ENCODE measurements at regions not wholly inside any gene's neighbourhood (a gene's known extent, or its start where the extent isn't known, plus 50 kb on each side); places are given as distances from the start of the nearest gene placed in this dataset.

DNA sequence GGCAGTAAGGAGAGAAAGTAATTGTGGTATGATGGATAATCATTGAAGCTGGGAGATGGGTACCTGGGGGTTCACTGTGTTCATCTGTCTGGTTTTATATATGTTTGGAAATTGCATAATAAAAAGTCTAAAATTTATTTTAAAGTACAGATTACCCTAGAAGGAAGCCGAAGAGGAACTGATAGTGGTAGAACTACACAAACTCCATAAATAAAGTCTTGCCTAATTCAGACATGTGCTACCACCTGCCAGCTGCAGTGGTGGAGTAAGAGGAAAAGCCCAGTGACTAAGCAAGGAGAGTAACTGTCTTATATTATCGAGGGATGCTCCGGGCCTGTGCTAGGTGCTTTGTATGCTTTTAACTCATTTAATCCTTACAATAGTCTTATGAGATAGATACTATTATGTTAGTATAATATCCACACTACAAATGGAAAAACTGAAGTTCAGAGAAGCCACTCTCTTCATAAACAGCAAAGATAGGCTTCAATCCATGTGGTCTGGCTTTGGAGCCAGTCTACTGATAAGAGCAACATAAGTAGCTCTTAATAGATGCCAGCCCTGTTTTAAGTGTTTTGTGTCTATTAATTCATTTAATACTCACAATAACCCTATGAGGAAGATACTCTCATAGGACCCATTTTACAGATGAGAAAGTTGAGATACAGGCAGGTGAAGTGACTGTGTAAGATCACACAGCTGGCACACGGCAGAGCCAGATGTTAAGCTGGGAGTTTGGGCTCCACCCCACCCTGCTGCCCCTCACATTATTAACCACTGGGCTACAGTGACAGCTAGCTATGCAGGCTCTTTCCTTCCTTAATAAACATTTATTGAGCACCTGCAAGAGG lies 56.8 kb upstream of the HNRNPU start:
- Histone ChIP-seq H3K36me3 (ENCODE audit: control insufficient read depth in 4 of 4, insufficient read depth in 4 of 4, low read length in 4 of 4) (no peaks in the 10 kb centered on the region), H3K4me1 (ENCODE audit: control insufficient read depth in 5 of 5, insufficient read depth in 5 of 5, low read length in 5 of 5) (peaks cover 0 to 11% (median 2%) of the 10 kb centered on the region in 5 donors), H3K4me3 (no peak overlapping the region), H3K9ac (ENCODE audit: insufficient read depth in 1 of 2, low read length in 2 of 2) (no peak overlapping the region), H3K27ac (ENCODE audit: low read depth in 1 of 2, low read length in 1 of 2) (no peak overlapping the region), H3K9me3 (ENCODE audit: control insufficient read depth in 4 of 4, insufficient read depth in 3 of 4, low read length in 3 of 4) (no peaks in the 10 kb centered on the region), H3K27me3 (ENCODE audit: control insufficient read depth in 3 of 3, insufficient read depth in 3 of 3, low read length in 2 of 3) (peaks cover 0 to 13% (median 12%) of the 10 kb centered on the region in 3 donors)
- WGBS, 2 donors, result 30 to 63% methylated on average over 4 of the region's 4 CpGs
- no peak for ATAC-seq (ENCODE audit: insufficient read depth, low FRiP score)
- TF ChIP-seq, protein P1, sequence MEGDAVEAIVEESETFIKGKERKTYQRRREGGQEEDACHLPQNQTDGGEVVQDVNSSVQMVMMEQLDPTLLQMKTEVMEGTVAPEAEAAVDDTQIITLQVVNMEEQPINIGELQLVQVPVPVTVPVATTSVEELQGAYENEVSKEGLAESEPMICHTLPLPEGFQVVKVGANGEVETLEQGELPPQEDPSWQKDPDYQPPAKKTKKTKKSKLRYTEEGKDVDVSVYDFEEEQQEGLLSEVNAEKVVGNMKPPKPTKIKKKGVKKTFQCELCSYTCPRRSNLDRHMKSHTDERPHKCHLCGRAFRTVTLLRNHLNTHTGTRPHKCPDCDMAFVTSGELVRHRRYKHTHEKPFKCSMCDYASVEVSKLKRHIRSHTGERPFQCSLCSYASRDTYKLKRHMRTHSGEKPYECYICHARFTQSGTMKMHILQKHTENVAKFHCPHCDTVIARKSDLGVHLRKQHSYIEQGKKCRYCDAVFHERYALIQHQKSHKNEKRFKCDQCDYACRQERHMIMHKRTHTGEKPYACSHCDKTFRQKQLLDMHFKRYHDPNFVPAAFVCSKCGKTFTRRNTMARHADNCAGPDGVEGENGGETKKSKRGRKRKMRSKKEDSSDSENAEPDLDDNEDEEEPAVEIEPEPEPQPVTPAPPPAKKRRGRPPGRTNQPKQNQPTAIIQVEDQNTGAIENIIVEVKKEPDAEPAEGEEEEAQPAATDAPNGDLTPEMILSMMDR (IDR thresholded peaks at IDR 0.05; ENCODE audit: control extremely low read depth, extremely low read depth), result no peak
- DNase-seq, result no peak

DNA sequence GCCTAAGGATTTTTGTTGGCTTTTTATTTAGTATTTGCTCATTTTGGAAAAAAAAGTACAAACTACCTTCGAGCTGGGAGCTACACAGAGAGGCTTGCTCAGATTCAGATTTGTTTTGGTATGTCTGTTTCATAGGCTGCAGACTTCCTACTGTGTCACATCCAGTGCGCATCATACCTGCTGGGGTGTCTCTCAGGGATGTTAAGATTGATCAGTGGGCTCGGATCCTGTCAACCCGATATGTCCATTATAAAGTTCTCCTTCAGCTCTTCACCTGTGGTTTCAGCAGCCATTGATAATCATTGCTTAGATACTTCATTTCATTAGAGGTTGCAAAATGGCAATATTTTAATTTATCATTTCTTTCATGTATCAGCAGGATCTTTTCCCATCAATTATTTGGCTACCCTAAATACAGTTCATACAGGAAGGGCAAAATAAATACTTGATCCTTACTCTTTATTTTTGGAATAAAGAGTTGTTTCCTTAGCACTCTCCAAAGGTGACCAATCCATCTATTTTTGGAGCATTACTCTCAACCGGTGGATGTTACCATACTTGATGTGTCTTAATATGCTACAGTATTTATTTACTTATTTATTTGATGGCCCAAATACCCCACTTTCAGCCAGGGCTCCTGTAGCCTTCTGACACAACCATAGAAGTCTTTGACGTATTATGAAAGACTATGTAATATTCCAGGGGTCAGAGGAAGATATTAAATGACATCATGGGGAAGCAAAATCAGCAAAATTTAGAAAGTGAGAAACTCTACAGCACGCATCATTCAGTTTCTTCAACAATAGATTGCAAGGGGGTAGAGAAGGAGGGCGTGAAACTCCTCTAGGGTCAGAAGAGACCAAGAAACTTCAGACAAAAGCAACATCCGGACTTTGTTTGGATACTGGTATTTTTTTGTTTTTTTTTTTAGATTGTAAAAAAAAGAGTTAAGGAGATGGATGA lies 55.3 kb upstream of the HNRNPU start:
- H3K36me3 ChIP-seq (ENCODE audit: control insufficient read depth in 4 of 4, insufficient read depth in 4 of 4, low read length in 4 of 4), result no peaks in the 10 kb centered on the region
- H3K27me3 ChIP-seq (ENCODE audit: control insufficient read depth in 3 of 3, insufficient read depth in 3 of 3, low read length in 2 of 3), result peaks cover 0 to 13% (median 12%) of the 10 kb centered on the region in 3 donors
- no peak for ATAC-seq (ENCODE audit: insufficient read depth, low FRiP score)
- H3K4me1 ChIP-seq (ENCODE audit: control insufficient read depth in 5 of 5, insufficient read depth in 5 of 5, low read length in 5 of 5), result peaks cover 0 to 11% (median 2%) of the 10 kb centered on the region in 5 donors
- H3K4me3 ChIP-seq, result no peak overlapping the region
- 60 to 63% methylated on average over 9 of the region's 9 CpGs for WGBS, 2 donors
- TF ChIP-seq, protein P1 (IDR thresholded peaks at IDR 0.05; ENCODE audit: control extremely low read depth, extremely low read depth), result no peak
- no peaks in the 10 kb centered on the region for H3K9me3 ChIP-seq (ENCODE audit: control insufficient read depth in 4 of 4, insufficient read depth in 3 of 4, low read length in 3 of 4)
- DNase-seq, result no peak
- peak overlapping the region in 1 of 2 donors; percentile 49 for H3K9ac ChIP-seq (ENCODE audit: insufficient read depth in 1 of 2, low read length in 2 of 2)
- H3K27ac ChIP-seq (ENCODE audit: low read depth in 1 of 2, low read length in 1 of 2), result peak overlapping the region in 1 of 2 donors; percentile 88

DNA sequence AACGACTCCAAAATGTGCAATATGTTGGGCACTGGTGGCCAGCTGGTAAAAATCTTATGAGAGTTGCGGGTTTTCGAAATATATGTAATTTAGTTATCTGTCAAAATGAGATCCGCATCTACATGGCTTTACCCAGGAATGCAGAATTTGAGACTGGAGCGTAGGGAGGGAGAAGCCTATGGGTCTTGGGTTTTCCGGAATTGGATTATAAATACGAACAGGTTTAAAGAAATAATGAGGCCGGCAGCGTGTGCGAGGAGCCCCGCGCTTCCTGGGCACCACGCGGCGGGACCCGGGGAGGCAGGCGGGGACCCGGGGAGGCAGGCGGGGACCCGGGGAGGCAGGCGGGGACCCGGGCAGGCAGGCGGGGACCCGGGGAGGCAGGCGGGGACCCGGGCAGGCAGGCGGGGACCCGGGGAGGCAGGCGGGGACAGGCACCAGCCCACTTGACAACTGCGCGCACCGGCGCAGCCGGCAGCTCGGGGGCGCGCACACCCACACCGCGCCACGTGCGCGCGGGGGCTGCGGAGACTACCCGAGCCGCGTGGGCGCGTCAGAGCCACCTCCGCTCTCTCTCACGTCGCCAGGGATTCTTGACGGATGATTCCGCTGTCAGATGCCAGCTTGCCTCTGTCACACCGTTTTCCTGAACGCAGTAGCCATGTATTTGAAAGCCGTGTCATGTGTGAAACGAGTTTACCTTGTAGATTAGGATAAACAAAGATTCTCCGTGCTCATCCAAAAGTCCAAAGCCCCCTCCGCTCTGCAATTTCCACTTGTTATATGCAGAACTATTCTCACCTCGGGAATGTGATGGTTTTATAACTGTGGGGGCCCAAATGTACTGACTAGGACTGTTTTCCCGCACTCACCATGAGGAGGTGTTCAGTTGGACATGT lies 54.3 kb upstream of the HNRNPU start:
- peak overlapping the region; percentile 49 to 70 for H3K9ac ChIP-seq (ENCODE audit: insufficient read depth in 1 of 2, low read length in 2 of 2)
- 4% methylated on average over 55 to 62 of the region's 62 CpGs for WGBS, 2 donors
- H3K36me3 ChIP-seq (ENCODE audit: control insufficient read depth in 4 of 4, insufficient read depth in 4 of 4, low read length in 4 of 4), result no peaks in the 10 kb centered on the region
- TF ChIP-seq, protein P1 (IDR thresholded peaks at IDR 0.05; ENCODE audit: control extremely low read depth, extremely low read depth), result no peak
- H3K4me1 ChIP-seq (ENCODE audit: control insufficient read depth in 5 of 5, insufficient read depth in 5 of 5, low read length in 5 of 5), result peaks cover 0 to 11% (median 2%) of the 10 kb centered on the region in 5 donors
- peak; percentile 30 to 60 (median 31) for DNase-seq
- H3K9me3 ChIP-seq (ENCODE audit: control insufficient read depth in 4 of 4, insufficient read depth in 3 of 4, low read length in 3 of 4), result no peaks in the 10 kb centered on the region
- H3K4me3 ChIP-seq, result peak overlapping the region; percentile 58
- peak overlapping the region in 1 of 2 donors; percentile 88 for H3K27ac ChIP-seq (ENCODE audit: low read depth in 1 of 2, low read length in 1 of 2)
- peak; percentile 54 for ATAC-seq (ENCODE audit: insufficient read depth, low FRiP score)
- H3K27me3 ChIP-seq (ENCODE audit: control insufficient read depth in 3 of 3, insufficient read depth in 3 of 3, low read length in 2 of 3), result peaks cover 0 to 13% (median 12%) of the 10 kb centered on the region in 3 donors

Measured in lung (tissue), 11 donors.